GM12878 (cell line): ENCODE measurements at regions not wholly inside any gene's neighbourhood (a gene's known extent, or its start where the extent isn't known, plus 50 kb on each side); places are given as distances from the start of the nearest gene placed in this dataset.

Source experiments
- ATAC-seq: fragments of 200-7000 bp; cut with Tn5 transposase; 3 replicates; pipeline ENCODE4 v1.9.1; 2020; ENCODE audit warnings: mild to moderate bottlenecking, moderate library complexity
- BruUV-seq: library from RNA; stranded (reverse); fragments of 400-500 nt; replicated peaks from 2 replicates; lab custom pipeline; 2021; lab: Mats Ljungman, UMichigan
- CTCF ChIA-PET: fragments of 300-600 bp; sonication (Branson Sonifier 250); formaldehyde crosslinking; extraction: SDS; loops from one replicate; lab custom pipeline; 2021; ENCODE audit warnings: inconsistent platforms; lab: Yijun Ruan, JAX
- POLR2A ChIA-PET: fragments of 350-600 bp; formaldehyde crosslinking; extraction: SDS; loops from one replicate; lab custom pipeline; 2021; ENCODE audit warnings: inconsistent platforms; lab: Charles Lee
- RAD21 ChIA-PET: fragments of 300-600 bp; sonication (Branson Sonifier 250); formaldehyde crosslinking; loops from one replicate; lab custom pipeline; 2023; ENCODE audit warnings: antibody characterized with exemption; ENCODE audit not compliant: unreplicated experiment; lab: Charles Lee
- SMC1A ChIA-PET: fragments of 300-600 bp; sonication (Branson Sonifier 250); formaldehyde crosslinking; loops from one replicate; lab custom pipeline; 2023; ENCODE audit not compliant: unreplicated experiment, uncharacterized antibody; lab: Charles Lee
- DNase-seq: peaks from one replicate; pipeline ENCODE4 v3.0.0-alpha.2; 2011; ENCODE audit warnings: low read depth, low spot score
- FAIRE-seq: peaks from 3 replicates; lab custom pipeline; 2011; peaks lifted over from hg19 to GRCh38; lab: Jason Lieb, UNC
- H2AFZ ChIP-seq: 2 replicates; pipeline ENCODE4 v1.6.0; 2011; ENCODE audit warnings: low read depth, low read length, control low read depth; ENCODE audit not compliant: control insufficient read depth
- H3K27ac ChIP-seq: 2 replicates; pipeline ENCODE4 v1.5.1; 2011; ENCODE audit warnings: control low read depth; ENCODE audit not compliant: control insufficient read depth, insufficient read depth
- H3K27me3 ChIP-seq, 2 experiments: replicated peaks in 1 of 2; 2 replicates each; pipeline versions ENCODE4 v1.6.0 to v1.6.1; 2011; ENCODE audit warnings: low read length in 1 of 2; ENCODE audit not compliant: control insufficient read depth in 2 of 2, insufficient read depth in 2 of 2
- H3K36me3 ChIP-seq, 2 experiments: 2 replicates each; pipeline ENCODE4 v1.5.1; 2011; ENCODE audit warnings: low read length in 1 of 2; ENCODE audit not compliant: control insufficient read depth in 2 of 2, insufficient read depth in 2 of 2
- H3K4me1 ChIP-seq: 2 replicates; pipeline ENCODE4 v1.6.1; 2011; ENCODE audit warnings: mild to moderate bottlenecking, low read length, moderate library complexity, mixed read lengths; ENCODE audit not compliant: control insufficient read depth, insufficient read depth
- H3K4me2 ChIP-seq: 2 replicates; pipeline ENCODE4 v1.6.0; 2011; ENCODE audit warnings: control low read depth; ENCODE audit not compliant: control insufficient read depth, insufficient read depth
- H3K4me3 ChIP-seq: fragments of 200-600 bp; sonication (generic); 2 replicates; pipeline ENCODE4 v1.5.1; 2016
- H3K79me2 ChIP-seq: 2 replicates; pipeline ENCODE4 v1.6.0; 2011; ENCODE audit warnings: low read length; ENCODE audit not compliant: control insufficient read depth, insufficient read depth
- H3K9ac ChIP-seq: 2 replicates; pipeline ENCODE4 v1.8.0; 2011; ENCODE audit warnings: low read length, control low read depth, mixed read lengths; ENCODE audit not compliant: control insufficient read depth, insufficient read depth
- H3K9me3 ChIP-seq: replicated peaks from 3 replicates; pipeline ENCODE4 v1.5.1; 2011; ENCODE audit warnings: mild to moderate bottlenecking, low read length; ENCODE audit not compliant: control insufficient read depth, insufficient read depth
- H4K20me1 ChIP-seq: 2 replicates; pipeline ENCODE4 v1.6.0; 2011; ENCODE audit not compliant: control insufficient read depth, insufficient read depth
- BACH1 ChIP-seq: fragments of 450-650 bp; IDR thresholded peaks from 2 replicates; pipeline ENCODE4 v1.6.1; 2017; ENCODE audit warnings: mild to moderate bottlenecking, borderline replicate concordance
- CTCF ChIP-seq, 3 experiments: IDR thresholded peaks in 2 of 3; conservative IDR thresholded peaks in 1 of 3; 2 replicates each; pipeline ENCODE4 v1.5.1; 2011; ENCODE audit warnings: low read depth in 3 of 3, low read length in 3 of 3, mild to moderate bottlenecking in 3 of 3, control low read depth in 2 of 3, moderate library complexity in 2 of 3, inconsistent platforms in 1 of 3, mixed read lengths in 1 of 3; ENCODE audit not compliant: control insufficient read depth in 2 of 3, insufficient read depth in 1 of 3; ENCODE audit errors: extremely low read depth in 1 of 3
- LARP7 ChIP-seq: fragments of 450-650 bp; IDR thresholded peaks from 2 replicates; pipeline ENCODE4 v1.6.1; 2017; ENCODE audit warnings: mild to moderate bottlenecking
- MEF2B ChIP-seq: fragments of 450-650 bp; IDR thresholded peaks from 2 replicates; pipeline ENCODE4 v1.6.1; 2018; ENCODE audit warnings: mild to moderate bottlenecking, moderate library complexity; ENCODE audit not compliant: partially characterized antibody, poor library complexity, severe bottlenecking
- NFYA ChIP-seq: IDR thresholded peaks from 2 replicates; pipeline ENCODE4 v1.6.1; 2011; ENCODE audit warnings: low read depth, mild to moderate bottlenecking, low read length, improper control_type of control experiment, borderline replicate concordance
- NRF1 ChIP-seq: conservative IDR thresholded peaks from 2 replicates; pipeline ENCODE4 v1.6.1; 2011; ENCODE audit warnings: mild to moderate bottlenecking, low read depth, low read length, improper control_type of control experiment
- TAF1 ChIP-seq: IDR thresholded peaks from 2 replicates; pipeline ENCODE4 v1.6.1; 2011; ENCODE audit warnings: mild to moderate bottlenecking, low read depth, low read length, borderline replicate concordance
- in situ Hi-C: fragments of 300-500 bp; cut with MboI; formaldehyde crosslinking; loops from 9 replicates; pipeline ENCODE4 v1.14.3; 2018; ENCODE audit warnings: mixed read lengths
- intact Hi-C: fragments of 100-400 bp; cut with micrococcal nuclease; formaldehyde crosslinking; loops from one replicate; pipeline ENCODE4 v1.14.2; 2022; ENCODE audit not compliant: unreplicated experiment

- in situ Hi-C loops = no loop called here
- H3K4me2 ChIP-seq = no peak overlapping the region
- BruUV-seq = no TSS peak
- no peaks in the 10 kb centered on the region; a peak in 1 of 4 replicates for H3K27me3 ChIP-seq
- no peaks in the 10 kb centered on the region for H3K9me3 ChIP-seq
- ChIA-PET CTCF (interaction anchor here (0.6 to 1.6 kb wide), 3 partner anchors 13 to 590 kb away, joined by 3 read pairs; no protein-coding TSS in a partner anchor), SMC1A (interaction anchor here (0.6 to 1.3 kb wide), 6 partner anchors 12 to 718 kb away, joined by 3 to 5 read pairs (median 4); no protein-coding TSS in a partner anchor)
- no peak overlapping the region for H3K27ac ChIP-seq
- TF ChIP-seq TAF1 (no peak), MEF2B (no peak), NRF1 (no peak), BACH1 (no peak), NFYA (no peak), LARP7 (no peak), CTCF (IDR thresholded peaks at IDR 0.05 in 2 of 3, conservative IDR thresholded peaks at IDR 0.05 in 1 of 3; ENCODE audit: control insufficient read depth in 2 of 3, extremely low read depth in 1 of 3, insufficient read depth in 1 of 3, low read depth in 3 of 3, low read length in 3 of 3) (no peak)
- TF ChIP-seq, all 136 proteins: peak for 0
- intact Hi-C loops = no loop called here
- H3K4me3 ChIP-seq = no peak overlapping the region
- DNase-seq (no peak), ATAC-seq (no peak), FAIRE-seq (no peak)
- H2AFZ ChIP-seq = no peak overlapping the region
- H3K79me2 ChIP-seq = no peaks in the 10 kb centered on the region
- H3K9ac ChIP-seq = no peak overlapping the region
- no peaks in the 10 kb centered on the region for H4K20me1 ChIP-seq
- no peaks in the 10 kb centered on the region for H3K36me3 ChIP-seq
- ChIA-PET RAD21 (interaction anchor here (0.5 to 1.0 kb wide), 2 partner anchors 10 to 84 kb away, joined by 3 read pairs; no protein-coding TSS in a partner anchor), POLR2A (no interaction called here)
- H3K4me1 ChIP-seq = no peaks in the 10 kb centered on the region
Observed at GRCh38 chr1:59108481-59109317, 188.2 kb upstream of the FGGY start.
